AG08395 (cell line): ENCODE measurements at regions not wholly inside any gene's neighbourhood (a gene's known extent, or its start where the extent isn't known, plus 50 kb on each side); places are given as distances from the start of the nearest gene placed in this dataset.
"Not testable (repeated sequence)": the region's sequence is repeated elsewhere in the genome, so short reads cannot be mapped to it uniquely, and the experiment has no call there.

Experiments
- DNase-seq: peaks from one replicate; pipeline ENCODE4 v3.0.0; 2012; ENCODE audit warnings: mixed read lengths, low spot score

DNA sequence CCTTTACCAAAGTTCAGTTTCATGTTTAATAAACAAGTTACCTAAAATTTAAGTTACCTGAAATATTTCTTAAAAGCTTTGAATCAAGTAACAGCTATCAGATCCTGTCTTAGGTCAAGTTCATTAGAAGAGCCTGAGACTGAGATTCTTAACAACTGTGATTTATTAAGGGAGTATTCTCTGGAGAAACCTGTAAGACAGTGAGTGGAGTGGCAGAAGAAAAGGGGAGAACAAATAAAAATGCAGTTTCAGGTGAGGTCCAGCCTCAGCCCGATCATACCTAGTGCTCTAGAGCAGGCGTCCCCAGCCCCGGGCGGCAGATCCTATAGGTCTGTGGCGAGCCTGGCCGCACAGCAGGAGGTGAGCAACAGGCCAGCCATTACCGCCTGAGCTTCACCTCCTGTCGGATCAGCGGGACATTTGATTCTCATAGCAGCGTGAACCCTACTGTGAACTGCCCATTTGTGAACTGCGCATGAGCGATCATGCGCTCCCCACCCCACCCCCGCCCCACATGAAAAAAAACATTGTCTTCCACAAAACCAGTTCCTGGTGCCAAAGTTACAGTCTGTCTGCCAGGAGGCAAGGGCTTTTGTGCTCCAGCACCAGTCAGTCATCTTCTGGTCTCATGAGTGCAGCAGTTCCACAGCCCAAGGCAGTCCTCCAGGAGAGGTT lies 59.2 kb upstream of the ADGRB3 start:
- no peak for DNase-seq

DNA sequence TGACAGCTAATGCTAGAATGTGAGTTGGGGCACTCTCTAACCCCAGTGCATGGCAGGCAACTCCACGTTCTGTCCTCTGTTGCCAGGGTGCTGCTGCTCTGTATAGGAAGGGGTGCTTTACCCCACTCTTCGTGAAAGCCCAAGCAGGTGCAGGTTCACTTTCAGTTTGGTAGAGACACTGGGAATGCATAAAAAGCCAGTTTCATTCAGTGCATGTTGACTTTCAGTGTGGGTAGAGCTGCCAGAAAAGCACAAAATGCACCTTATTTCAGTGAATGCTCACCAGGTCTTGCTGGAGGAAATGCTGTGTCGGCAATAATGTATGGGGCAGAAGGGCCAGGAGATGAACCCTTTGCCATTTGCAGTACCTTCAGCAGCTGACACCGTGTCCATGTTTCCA lies 62.1 kb upstream of the ADGRB3 start:
- no peak for DNase-seq

DNA sequence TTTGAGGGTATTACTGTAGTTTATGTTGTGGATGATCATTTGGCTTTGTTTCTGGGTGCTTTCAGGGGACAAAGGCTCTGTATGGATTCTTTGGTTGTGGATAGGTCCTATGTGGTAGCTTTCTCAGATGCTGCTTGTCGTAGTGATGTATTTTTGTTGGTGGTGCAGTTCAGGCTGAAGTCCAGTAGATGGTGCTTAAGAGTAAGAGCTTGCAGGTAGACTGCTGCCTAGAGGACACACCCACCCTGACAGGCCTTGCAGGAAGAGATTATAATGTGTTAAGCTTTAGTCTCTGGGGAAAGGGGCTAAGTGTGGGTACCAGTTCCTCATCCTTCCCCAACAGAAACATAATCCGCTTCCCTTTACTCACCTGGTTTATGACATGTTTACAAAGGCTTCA lies 62.6 kb upstream of the ADGRB3 start:
- DNase-seq = no peak

DNA sequence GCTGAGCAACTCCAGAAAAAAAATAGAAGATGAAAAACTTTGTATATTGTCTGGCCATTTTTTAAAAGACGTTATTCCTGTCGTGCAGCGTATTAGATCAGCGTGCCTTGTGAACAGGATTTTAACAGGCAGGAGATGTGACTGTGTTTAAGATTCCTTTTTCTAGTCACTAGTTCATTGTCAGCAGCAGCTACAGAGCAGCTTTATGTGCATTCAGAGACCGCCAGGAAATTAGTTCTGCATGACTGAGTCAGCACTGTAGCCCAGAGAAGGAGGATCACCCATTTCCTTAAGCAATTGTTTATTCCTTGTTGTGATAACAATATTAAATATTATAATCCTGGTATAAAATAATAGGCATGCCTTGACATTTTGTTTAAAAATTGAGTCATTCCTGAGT lies 75.4 kb upstream of the ADGRB3 start:
- DNase-seq = no peak

DNA sequence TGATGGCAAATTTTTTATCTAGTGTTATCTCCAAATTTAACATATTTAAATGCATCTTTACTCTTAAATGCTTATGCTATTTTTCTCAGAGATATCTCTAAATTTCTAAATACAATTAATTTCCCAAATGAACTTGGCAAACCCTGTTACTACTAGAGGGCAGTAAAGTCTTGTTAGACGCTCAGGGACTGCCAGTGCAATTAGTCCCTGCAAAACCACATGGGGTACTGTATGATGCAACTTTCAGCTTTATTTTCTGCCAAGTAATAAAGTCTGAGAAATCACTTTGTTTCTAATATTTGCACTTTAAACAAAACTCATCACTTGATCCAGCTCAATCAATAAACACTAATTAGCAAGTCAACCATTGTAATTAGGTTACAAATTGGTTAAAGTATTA lies 76.0 kb upstream of the ADGRB3 start:
- DNase-seq = no peak

DNA sequence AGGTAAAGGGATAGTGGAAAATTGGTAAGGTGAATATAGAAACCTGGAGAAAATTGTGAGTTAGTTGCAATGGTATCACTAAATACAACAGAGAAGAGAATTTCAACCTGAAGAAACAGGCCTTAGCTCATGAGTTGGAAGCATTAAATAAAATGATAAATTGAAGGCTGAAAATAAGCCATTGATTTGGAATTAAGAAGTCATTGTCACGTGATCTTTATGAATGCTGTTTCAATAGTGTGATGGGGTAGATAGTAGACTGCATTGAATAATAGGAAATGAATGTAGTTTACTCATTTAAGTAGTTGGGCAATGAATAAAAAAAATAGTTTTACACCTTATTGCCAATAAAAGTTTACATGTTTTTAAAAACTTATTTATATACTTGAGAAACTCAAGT lies 88.5 kb upstream of the ADGRB3 start:
- no peak for DNase-seq

DNA sequence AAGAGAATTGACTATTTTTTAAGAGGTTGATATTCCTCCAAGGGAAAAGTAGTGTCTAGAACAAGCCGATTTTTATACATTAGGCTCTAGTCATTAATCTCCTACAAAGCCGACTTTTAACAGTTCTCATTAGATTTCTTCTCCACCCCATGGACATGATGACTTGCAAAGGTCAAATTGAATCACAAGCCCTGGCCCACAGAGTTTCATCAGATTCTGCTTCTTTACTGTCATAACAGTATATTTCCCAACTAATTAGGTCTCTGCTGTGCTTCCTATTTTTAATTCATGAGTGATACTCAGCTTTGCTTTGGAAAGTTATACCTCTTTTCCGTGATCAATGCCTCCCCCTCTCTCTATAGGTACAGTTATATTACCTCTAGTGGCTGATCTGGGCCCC lies 90.6 kb upstream of the ADGRB3 start:
- no peak for DNase-seq

DNA sequence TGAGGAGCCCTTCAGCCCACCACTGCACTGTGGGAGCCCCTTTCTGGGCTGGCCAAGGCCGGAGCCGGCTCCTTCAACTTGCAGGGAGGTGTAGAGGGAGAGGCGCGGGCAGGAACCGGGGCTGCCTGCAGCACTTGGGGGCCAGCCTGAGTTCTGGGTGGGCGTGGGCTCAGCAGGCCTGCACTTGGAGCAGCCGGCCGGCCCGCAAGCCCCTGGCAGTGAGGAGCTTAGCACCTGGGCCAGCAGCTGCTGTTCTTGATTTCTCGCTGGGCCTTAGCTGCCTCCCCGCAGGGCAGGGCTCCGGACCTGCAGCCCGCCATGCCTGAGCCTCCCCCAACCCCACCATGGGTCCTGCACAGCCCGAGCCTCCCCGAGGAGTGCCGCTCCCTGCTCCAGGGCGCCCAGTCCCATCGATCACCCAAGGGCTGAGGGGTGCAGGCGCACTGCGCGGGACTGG lies 101.7 kb upstream of the ADGRB3 start:
- no peak for DNase-seq

DNA sequence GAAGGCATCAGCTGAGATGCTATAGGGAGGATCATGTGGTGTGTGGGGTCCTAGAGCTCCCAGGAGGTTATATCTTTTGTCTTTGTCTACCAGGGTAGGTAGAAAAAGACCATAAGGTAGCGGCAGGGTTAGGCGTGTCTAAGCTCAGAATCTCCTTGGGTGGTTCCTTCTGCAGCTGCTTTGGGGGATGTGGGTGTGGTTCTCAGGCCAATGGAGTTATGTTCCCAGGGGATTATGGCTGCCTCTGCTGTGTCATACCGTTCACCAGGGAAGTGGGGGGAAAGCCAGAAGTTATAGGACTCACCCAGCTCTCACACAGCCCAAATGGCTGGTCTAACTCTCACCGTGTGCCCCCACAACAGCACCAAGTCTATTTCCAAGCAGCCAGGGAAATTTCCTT lies 107.4 kb upstream of the ADGRB3 start:
- no peak for DNase-seq

DNA sequence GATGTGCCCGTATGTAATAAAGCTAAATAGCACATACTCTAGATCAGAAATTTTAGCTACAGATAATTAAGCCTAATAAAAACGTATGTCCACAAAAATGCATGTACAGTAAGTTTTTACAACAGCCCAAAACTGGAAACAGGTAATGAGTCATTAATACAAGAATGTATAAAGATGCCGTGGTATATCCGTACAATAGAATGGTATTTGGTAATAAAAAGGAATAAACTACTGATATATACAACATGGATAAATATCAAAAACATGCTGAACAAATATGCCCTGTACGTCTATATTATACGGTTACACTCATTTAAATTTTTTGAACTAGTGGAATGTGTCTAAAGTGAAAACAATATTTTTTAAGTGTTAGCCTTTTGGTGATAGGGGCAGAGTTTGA lies 128.2 kb upstream of the ADGRB3 start:
- no peak for DNase-seq

DNA sequence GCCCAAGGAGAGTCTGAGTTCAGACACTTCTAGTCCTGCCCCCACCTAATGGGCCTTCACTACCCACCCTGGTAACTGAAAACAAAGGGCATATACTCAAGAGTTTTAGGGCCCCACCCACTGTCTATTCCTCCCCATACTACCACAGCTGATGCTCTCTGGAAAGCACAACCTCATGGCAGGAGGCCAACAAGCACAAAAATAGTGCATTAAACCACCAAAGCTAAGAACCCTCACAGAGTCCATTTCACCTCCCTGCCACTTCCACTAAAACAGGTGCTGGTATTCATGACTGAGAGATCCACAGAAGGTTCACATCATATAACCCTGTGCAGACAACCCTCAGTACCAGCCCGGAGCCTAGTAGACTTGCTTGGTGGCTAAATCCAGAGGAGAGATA lies 132.1 kb upstream of the ADGRB3 start:
- no peak for DNase-seq

DNA sequence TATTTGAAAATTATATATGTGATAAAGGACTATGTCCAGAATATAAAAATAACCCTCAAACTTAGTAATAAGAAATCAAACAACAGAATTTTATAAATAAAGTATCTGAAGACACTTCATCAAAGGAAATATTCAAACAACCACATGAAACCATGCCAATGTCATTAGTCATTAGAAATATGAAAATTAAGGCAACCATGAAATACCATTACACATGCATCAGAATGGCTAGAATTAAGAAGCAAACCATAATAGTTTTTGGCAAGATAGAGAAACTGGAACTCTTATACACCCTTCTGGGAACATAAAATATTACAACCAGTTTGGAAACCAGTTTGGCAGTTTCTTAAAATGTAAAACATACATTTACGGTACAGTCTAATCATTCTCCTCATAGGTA lies 137.2 kb upstream of the ADGRB3 start:
- no peak for DNase-seq

DNA sequence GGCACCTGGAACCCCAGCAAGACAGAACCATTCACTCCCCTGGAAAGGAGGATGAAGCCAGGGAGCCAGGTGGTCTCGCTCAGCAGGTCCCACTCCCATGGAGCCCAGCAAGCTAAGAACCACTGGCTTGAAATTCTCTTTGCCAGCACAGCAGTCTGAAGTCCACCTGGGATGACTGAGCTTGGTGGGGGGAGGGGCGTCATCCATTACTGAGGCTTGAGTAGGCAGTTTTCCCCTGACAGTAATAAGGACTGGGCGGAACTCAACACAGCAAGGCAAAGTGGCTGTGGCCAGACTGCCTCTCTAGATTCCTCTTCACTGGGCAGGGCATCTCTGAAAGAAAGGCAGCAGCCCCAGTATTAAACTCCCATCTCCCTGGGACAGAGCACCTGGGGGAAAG lies 140.2 kb upstream of the ADGRB3 start:
- DNase-seq = not testable (repeated sequence)

DNA sequence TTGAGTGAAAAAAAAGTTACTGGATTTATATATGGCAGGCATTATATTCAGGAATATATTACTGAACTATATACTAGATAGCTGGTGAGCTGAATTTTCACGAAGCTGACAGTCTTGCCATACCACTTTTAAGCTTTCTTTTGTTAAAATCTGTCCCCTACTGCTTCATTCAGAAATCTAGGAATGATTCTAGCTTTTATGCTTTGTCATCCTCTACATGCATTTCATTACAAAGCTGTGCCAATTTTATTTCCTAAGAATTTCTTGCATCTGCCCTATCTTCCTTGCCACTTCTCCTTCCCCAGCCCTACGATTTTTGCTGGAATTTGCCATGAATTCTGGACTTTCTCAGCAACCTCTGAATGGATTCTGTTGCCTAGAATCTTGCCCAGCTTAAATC lies 158.5 kb upstream of the ADGRB3 start:
- DNase-seq = no peak

DNA sequence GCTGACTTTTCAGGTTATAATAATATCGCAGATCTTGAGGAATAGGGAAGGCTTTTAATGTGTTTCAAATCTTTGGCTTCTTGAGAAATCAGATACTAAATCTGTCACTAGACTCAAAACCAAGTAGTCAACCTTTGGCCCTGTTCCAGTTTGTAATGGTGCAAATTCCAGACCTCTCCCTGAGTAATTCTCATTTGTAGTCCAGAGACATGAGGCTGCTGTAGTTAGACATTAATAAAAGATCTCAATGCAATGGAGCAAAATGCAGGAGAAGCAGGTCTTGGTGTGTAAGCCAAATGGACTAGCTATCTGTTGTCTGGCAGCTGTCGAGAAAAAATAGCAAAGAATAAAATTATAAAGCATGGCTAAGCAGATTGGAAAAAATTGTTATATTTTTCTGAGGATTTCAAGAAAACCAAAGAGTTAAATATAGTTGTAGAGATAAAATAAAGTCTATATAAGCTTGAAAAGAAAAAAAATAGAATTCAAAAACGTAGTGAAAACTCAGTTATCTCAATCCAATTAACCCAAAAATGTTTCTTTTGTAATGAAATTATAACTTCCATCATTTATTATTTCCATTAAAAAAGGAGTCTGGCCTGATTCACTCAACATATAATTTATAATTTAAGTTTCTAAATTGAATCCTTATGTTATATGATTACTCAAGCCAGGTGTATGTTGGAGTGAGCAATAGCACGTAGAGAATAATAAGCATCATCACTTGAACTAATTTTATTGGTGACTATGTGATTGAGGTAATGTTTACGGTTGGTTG lies 161.5 kb upstream of the ADGRB3 start:
- no peak for DNase-seq

DNA sequence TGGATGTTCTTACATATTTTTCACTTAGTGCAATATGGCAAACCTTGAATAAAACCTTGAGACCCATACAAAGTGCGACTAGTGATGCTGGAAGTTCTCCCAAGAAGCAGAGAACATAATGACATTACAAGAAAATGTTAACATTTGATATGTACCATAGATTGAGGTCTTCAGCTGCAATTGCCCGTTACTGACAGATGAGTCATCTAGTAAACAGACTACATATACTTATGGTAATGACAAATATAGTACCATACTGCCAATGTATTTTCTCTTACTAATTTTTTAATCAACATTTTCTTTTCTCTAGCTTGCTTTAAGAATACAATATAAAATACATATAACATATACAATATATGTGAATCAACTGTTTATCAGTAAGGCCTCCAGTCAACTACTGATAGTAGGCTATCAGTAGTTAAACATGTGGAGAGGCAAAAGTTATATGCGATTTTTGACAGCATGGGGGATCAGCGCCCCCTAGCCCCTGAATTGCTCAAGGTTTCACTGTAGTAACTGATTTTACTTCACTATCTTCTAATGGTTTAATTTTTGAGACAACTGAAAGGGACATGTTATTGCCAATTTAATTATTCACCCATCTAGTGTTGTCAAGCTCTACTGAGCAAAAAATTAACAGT lies 166.7 kb upstream of the ADGRB3 start:
- no peak for DNase-seq

DNA sequence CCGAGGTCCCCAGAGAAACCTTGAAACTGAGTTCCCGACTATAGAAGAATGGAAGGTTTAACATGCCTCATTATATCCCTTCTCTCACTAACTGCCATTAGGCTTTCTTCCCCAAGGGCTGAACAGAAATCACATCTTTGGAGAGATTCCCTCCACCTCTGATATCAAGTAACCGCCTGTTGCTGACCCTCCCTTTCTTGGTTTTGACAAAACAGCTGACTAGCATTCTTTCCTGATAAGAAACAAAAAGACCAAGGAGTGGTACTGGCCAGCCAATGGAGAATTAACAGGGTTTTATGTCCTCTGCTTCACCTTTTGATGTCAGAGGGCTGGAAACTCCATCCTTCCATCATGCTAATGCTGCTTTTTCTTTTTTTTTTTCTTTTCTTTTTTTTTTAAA lies 176.6 kb upstream of the ADGRB3 start:
- no peak for DNase-seq

DNA sequence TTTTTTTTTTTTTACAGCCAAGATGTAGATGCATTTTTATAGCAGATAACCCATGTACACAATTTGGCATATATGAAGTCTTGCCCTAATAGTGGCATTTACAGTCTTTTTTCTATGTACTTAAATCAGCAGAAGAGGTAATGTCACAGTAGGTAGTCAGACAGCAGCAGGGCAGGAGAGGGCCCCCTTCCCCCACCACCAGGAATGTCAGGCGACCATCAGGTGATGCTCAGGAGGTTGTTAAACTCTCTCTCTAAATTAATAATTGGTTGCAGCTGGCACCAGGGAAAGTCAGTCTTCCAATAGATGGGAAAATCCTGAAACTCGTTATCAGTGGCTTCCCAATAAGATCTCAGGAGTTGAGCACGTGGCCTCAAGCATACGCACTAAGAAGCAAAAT lies 188.0 kb upstream of the ADGRB3 start:
- DNase-seq = no peak

DNA sequence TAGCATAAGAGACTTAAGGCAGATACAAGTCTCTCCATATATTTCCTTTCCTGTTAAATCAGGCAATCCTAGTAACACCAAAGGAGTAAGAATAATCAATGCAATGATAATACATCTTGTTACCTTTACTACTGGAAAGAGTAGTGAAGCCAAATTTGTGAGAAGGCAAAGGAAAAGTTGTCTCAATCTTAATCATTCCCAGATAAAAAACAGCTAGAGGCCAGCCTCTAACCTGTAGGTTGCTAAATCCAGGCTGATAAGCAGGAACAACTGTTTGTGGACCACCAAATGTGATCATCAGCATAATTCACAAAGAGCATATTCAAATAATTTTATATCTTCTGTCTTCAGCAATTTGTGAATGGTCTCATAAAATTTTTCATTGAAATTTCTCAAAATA lies 189.2 kb upstream of the ADGRB3 start:
- DNase-seq = no peak

DNA sequence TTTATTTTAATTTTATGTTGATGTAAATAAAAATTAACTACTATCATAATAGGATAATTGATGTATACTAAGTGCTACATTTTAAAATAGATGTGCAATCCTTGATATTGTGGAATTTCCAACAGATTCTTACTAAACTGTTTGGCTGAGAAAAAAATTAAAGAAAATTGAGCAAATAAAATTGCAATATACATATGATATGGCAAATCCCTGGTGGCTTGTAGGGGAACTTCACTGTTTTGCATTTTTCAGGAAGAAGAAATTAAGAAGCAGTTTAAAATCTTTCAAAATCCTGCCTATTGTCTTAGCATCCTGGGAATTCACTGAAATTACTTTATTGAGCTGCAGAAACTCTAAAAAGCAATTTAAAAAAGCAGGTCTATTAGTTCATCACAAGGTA lies 191.4 kb upstream of the ADGRB3 start:
- DNase-seq = no peak

DNA sequence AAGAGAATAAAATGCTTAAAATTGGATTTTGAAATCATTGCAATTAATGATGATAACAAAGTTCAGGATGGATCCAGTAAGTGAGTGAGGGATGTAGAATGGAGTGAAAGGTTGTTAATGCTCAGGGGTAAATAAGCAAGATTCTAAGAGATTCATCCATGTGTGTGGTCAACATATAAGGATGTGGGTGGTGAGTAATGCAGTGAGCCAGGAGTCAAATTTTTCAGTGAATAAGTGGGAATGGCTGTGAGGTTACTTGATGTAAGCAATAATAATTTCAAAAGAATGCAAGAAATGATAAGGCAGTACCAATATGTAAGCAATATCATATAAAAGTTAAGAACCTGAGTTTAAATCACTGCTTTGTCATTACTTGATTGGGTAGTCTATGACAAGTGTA lies 207.5 kb upstream of the ADGRB3 start:
- no peak for DNase-seq

DNA sequence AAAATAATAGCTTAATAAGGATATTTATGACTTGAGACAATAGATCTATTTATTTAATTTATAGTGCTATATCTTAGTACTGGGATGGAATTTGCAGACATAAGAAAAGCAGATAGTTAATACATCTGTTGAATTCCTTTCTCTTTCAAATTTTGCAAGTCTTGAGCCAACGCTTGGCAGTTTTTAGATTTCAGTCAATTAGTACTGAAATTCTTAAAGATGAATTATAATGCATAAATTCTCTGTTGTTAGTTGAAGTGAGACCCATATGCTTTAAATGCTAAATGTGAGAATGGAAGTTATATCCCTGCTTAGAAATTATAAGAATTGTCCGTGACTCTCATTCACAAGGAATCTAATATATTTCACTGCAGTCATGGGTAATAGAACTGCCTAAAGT lies 225.1 kb upstream of the ADGRB3 start:
- DNase-seq = no peak

DNA sequence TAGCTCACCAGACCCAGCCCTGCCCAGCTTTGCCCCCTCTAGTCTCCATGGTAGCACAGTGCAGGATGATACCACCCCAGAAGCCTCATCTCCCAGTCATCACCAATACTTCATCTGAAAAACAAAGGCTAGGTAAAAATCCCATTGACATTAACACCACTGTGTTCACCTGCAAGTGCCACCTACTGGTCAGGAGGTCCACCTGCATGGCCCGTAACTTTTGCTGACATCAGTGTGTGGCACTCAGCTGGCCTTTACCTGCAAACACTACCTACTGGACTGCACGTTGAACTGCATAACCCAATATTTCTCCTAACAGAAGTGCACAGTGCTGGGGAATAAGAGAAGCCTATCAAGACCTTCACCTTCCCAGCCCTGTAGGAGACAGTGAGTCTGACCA lies 234.7 kb upstream of the ADGRB3 start:
- DNase-seq = no peak

DNA sequence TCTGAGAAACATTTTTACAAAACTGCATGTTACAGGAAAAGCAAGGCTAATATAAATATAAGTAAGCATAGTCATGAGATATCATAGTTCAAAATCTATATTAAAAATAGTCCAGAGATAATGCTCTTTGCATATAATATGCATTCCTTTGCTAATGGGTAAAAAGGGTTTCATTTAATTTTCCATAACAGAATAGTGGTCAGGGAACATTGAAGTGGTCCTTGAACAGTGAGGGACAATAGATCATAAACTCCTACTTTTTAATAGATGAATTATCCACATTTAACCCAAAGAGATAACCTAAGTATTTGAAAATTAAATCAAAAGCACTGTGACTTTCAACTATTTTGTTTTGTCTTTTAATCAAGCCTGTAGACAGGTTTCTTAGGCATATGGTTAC lies 243.1 kb upstream of the ADGRB3 start:
- DNase-seq = no peak
